PC-9 (cell line): ENCODE measurements at regions not wholly inside any gene's neighbourhood (a gene's known extent, or its start where the extent isn't known, plus 50 kb on each side); places are given as distances from the start of the nearest gene placed in this dataset.

Source experiments
- BruUV-seq: library from RNA; stranded (reverse); fragments of 400-500 nt; replicated peaks from 2 replicates; lab custom pipeline; 2021; lab: Mats Ljungman, UMichigan
- CTCF ChIA-PET: fragments of 300-600 bp; sonication (Branson Sonifier 250); formaldehyde crosslinking; loops from one replicate; lab custom pipeline; 2022; ENCODE audit warnings: antibody characterized with exemption; lab: Charles Lee
- POLR2A ChIA-PET: fragments of 300-600 bp; sonication (Branson Sonifier 250); formaldehyde crosslinking; loops from one replicate; lab custom pipeline; 2022; ENCODE audit warnings: antibody characterized with exemption; ENCODE audit not compliant: unreplicated experiment; lab: Charles Lee
- DNase-seq, 2 experiments: peaks; one replicate each; pipeline versions ENCODE4 v3.0.0 to v3.0.0-alpha.2; 2015 to 2022; ENCODE audit warnings: mixed read lengths in 1 of 2
- H2AFZ ChIP-seq: fragments of 200-600 bp; sonication (generic); 2 replicates; pipeline ENCODE4 v1.8.1; 2017; ENCODE audit warnings: antibody characterized with exemption
- H3F3A ChIP-seq: fragments of 200-600 bp; sonication (generic); 2 replicates; pipeline ENCODE4 v1.8.1; 2017; ENCODE audit warnings: antibody characterized with exemption, mild to moderate bottlenecking, low read depth; ENCODE audit not compliant: insufficient read depth
- H3K27ac ChIP-seq: fragments of 200-600 bp; sonication (generic); 2 replicates; pipeline ENCODE4 v1.6.1; 2016; ENCODE audit warnings: mixed run types
- H3K27me3 ChIP-seq: fragments of 200-600 bp; sonication (generic); 2 replicates; pipeline ENCODE4 v1.6.1; 2016; ENCODE audit warnings: low read depth, mixed run types; ENCODE audit not compliant: insufficient read depth
- H3K36me3 ChIP-seq: fragments of 200-600 bp; sonication (generic); 2 replicates; pipeline ENCODE4 v1.6.1; 2016; ENCODE audit warnings: low read depth, mixed run types
- H3K4me1 ChIP-seq: fragments of 200-600 bp; sonication (generic); replicated peaks from 2 replicates; pipeline ENCODE4 v1.6.1; 2016; ENCODE audit warnings: mixed run types; ENCODE audit not compliant: insufficient read depth
- H3K4me2 ChIP-seq: fragments of 200-600 bp; sonication (generic); 2 replicates; pipeline ENCODE4 v1.6.1; 2017; ENCODE audit warnings: mixed run types
- H3K4me3 ChIP-seq: fragments of 200-600 bp; sonication (generic); 2 replicates; pipeline ENCODE4 v1.6.1; 2016; ENCODE audit warnings: mixed run types
- H3K79me2 ChIP-seq: fragments of 200-600 bp; sonication (generic); 2 replicates; pipeline ENCODE4 v1.6.1; 2017; ENCODE audit warnings: low read depth, mixed run types
- H3K9me2 ChIP-seq: fragments of 200-600 bp; sonication (generic); 2 replicates; pipeline ENCODE4 v1.8.1; 2017; ENCODE audit warnings: mild to moderate bottlenecking; ENCODE audit not compliant: insufficient read depth
- H3K9me3 ChIP-seq: fragments of 200-600 bp; sonication (generic); 2 replicates; pipeline ENCODE4 v1.8.1; 2016; ENCODE audit warnings: low read depth; ENCODE audit not compliant: insufficient read depth
- H4K20me1 ChIP-seq: fragments of 200-600 bp; sonication (generic); 2 replicates; pipeline ENCODE4 v1.8.1; 2017; ENCODE audit not compliant: insufficient read depth
- EZH2 ChIP-seq: fragments of 200-600 bp; sonication (generic); IDR thresholded peaks from 2 replicates; pipeline ENCODE4 v1.8.0; 2017; ENCODE audit warnings: antibody characterized with exemption, low read depth
- intact Hi-C: fragments of 100-400 bp; cut with micrococcal nuclease; formaldehyde crosslinking; loops from one replicate; pipeline ENCODE4 v1.10.0; 2022; ENCODE audit not compliant: unreplicated experiment
- TF ChIP-seq, protein P1 (sequence below): fragments of 200-600 bp; sonication (generic); conservative IDR thresholded peaks from 2 replicates; pipeline ENCODE4 v1.6.1; 2017; ENCODE audit warnings: mixed run types, antibody characterized with exemption, mild to moderate bottlenecking, moderate library complexity

DNA sequence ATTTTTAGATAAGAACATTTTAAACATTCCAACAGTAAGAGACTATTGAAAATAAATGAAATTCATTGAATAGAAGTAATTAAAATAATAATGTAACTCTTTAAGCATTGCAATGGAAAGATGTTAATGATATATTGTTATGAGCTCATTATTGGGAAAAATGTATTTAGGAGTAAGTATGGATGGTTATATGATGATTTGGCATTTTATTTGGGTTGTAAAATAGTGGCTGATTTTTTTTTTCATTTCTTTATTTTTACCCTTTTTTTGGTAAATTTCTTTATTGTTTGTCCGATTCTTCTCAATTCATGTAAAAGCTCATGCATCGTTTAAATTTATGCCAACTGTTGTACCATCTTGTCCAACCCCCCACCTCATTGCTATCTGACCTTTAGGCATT is 539.9 kb downstream of the HS3ST4 start:
- no TSS peak for BruUV-seq
- H3K27ac ChIP-seq, result no peak overlapping the region
- no peaks in the 10 kb centered on the region for H3K27me3 ChIP-seq
- H3K4me1 ChIP-seq, result no peaks in the 10 kb centered on the region
- no peaks in the 10 kb centered on the region for H3K9me3 ChIP-seq
- H3K4me2 ChIP-seq, result no peak overlapping the region
- no peak for DNase-seq
- intact Hi-C loops, result no loop called here
- H3K4me3 ChIP-seq, result no peak overlapping the region
- no peak for TF ChIP-seq EZH2
- TF ChIP-seq, protein P1, sequence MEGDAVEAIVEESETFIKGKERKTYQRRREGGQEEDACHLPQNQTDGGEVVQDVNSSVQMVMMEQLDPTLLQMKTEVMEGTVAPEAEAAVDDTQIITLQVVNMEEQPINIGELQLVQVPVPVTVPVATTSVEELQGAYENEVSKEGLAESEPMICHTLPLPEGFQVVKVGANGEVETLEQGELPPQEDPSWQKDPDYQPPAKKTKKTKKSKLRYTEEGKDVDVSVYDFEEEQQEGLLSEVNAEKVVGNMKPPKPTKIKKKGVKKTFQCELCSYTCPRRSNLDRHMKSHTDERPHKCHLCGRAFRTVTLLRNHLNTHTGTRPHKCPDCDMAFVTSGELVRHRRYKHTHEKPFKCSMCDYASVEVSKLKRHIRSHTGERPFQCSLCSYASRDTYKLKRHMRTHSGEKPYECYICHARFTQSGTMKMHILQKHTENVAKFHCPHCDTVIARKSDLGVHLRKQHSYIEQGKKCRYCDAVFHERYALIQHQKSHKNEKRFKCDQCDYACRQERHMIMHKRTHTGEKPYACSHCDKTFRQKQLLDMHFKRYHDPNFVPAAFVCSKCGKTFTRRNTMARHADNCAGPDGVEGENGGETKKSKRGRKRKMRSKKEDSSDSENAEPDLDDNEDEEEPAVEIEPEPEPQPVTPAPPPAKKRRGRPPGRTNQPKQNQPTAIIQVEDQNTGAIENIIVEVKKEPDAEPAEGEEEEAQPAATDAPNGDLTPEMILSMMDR, result no peak
- no peaks in the 10 kb centered on the region; the same call in 1 of the 2 replicates for H3K9me2 ChIP-seq
- no peaks in the 10 kb centered on the region for H3K79me2 ChIP-seq
- POLR2A ChIA-PET, result no interaction called here
- no peak overlapping the region for H2AFZ ChIP-seq
- no peaks in the 10 kb centered on the region for H4K20me1 ChIP-seq
- no peaks in the 10 kb centered on the region for H3F3A ChIP-seq
- H3K36me3 ChIP-seq, result no peaks in the 10 kb centered on the region
- CTCF ChIA-PET, result no interaction called here

DNA sequence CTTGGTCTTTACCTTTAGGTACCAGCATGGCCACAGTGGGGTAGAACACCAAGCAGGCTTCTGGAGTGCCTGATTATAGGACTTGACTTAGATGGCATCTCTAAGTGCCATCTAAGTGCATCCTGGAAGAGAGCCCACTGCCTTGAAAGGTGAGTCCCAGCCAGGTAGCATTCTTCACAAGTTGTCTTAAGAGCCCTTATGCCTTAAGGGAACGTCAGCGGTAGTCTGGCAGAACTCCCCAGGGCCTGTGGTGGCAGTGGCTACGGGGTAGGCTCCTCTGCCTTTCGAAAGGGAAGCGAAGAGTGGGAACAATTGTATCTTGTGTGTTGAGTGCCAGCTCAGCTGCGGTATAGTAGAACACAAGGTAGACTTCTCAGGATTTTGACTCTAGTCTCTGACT is 549.0 kb downstream of the HS3ST4 start:
- H3K27ac ChIP-seq, result no peak overlapping the region
- H3K4me1 ChIP-seq, result no peaks in the 10 kb centered on the region
- no peak overlapping the region for H3K4me3 ChIP-seq
- no peaks in the 10 kb centered on the region for H3K27me3 ChIP-seq
- POLR2A ChIA-PET, result no interaction called here
- no peak for DNase-seq
- TF ChIP-seq, protein P1, result no peak
- TF ChIP-seq EZH2, result no peak
- H2AFZ ChIP-seq, result no peak overlapping the region
- CTCF ChIA-PET, result no interaction called here
- no peaks in the 10 kb centered on the region for H3K36me3 ChIP-seq
- intact Hi-C loops, result no loop called here
- no peak overlapping the region for H3K4me2 ChIP-seq
- no peaks in the 10 kb centered on the region for H4K20me1 ChIP-seq
- H3K9me3 ChIP-seq, result no peaks in the 10 kb centered on the region
- no peaks in the 10 kb centered on the region for H3F3A ChIP-seq
- BruUV-seq, result no TSS peak
- H3K9me2 ChIP-seq, result no peaks in the 10 kb centered on the region; the same call in 1 of the 2 replicates
- H3K79me2 ChIP-seq, result no peaks in the 10 kb centered on the region

DNA sequence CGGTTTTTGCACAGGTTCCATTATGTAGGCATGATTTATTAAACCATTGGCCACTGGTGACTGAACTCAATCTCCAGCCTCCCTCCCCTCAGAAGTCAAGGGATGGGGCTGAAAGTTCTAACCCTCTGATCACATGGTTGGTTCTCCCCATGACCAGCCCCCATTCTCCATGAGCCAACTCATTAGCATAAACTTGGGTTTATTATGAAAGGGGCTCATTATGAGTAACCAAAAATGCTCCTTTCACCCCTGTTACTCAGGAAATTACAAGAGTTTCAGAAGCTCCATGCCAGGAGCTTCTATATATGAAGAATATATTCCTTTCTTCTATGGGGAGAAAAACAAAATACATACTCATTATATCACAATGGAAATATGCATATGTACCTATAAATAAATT is 555.3 kb downstream of the HS3ST4 start:
- H3K4me2 ChIP-seq, result no peak overlapping the region
- H3K4me1 ChIP-seq, result no peaks in the 10 kb centered on the region
- no peak overlapping the region for H2AFZ ChIP-seq
- no peaks in the 10 kb centered on the region for H3F3A ChIP-seq
- H3K27ac ChIP-seq, result no peak overlapping the region
- DNase-seq, result no peak
- POLR2A ChIA-PET, result no interaction called here
- CTCF ChIA-PET, result no interaction called here
- H3K9me3 ChIP-seq, result no peaks in the 10 kb centered on the region
- BruUV-seq, result no TSS peak
- H3K79me2 ChIP-seq, result no peaks in the 10 kb centered on the region
- no peak for TF ChIP-seq EZH2
- TF ChIP-seq, protein P1, result no peak
- no peaks in the 10 kb centered on the region for H3K36me3 ChIP-seq
- H3K4me3 ChIP-seq, result no peak overlapping the region
- intact Hi-C loops, result no loop called here
- no peaks in the 10 kb centered on the region; the same call in 1 of the 2 replicates for H3K9me2 ChIP-seq
- H4K20me1 ChIP-seq, result no peaks in the 10 kb centered on the region
- H3K27me3 ChIP-seq, result no peaks in the 10 kb centered on the region
